HG02588 (cell line): ENCODE measurements at regions not wholly inside any gene's neighbourhood (a gene's known extent, or its start where the extent isn't known, plus 50 kb on each side); places are given as distances from the start of the nearest gene placed in this dataset.
A peak's percentile ranks its signal among the peaks of the same experiment; 100 is the strongest.

Experiments
- ATAC-seq: cut with Tn5 transposase; IDR thresholded peaks from one replicate; pipeline ENCODE4 v1.9.1; 2021; ENCODE audit warnings: mild to moderate bottlenecking, moderate library complexity; ENCODE audit not compliant: unreplicated experiment

DNA sequence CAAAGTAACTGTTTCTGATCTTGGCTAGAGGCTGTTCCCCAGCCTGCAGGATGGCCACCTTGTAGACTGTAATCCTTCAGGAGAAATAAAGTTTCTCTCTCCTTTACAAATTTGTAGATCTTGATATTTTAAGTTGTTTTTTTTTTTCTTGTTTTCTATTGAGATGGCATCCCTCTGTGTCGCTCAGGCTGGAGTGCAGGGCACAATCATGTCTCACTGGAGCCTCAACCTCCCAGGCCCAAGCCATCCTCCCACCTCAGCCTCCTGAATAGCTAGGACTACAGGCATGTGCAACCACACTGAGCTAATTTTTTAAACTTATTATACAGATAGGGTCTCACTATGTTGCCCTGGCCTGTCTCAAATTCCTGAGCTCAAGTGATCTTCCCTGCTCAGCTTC lies 389.8 kb upstream of the LRRC4C start:
- ATAC-seq = no peak

DNA sequence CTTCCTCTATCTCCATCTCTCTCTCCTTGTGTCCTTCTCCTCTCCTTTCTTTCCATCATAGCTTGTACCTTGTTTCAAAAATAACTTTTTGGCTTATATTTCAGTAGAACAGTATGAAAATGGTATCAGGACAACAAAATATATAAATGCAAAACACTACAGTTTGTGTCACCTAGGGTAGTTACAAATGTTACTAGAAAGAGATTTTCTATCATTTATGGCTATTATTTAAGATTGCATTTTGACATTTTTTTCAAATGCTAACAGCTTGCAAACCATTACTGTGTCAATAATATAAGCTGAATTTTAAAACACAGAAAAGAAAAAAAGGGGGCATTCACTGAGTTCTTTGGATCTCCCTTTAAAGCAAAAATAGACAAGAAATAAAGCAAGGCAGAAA lies 392.3 kb upstream of the LRRC4C start:
- ATAC-seq = no peak

DNA sequence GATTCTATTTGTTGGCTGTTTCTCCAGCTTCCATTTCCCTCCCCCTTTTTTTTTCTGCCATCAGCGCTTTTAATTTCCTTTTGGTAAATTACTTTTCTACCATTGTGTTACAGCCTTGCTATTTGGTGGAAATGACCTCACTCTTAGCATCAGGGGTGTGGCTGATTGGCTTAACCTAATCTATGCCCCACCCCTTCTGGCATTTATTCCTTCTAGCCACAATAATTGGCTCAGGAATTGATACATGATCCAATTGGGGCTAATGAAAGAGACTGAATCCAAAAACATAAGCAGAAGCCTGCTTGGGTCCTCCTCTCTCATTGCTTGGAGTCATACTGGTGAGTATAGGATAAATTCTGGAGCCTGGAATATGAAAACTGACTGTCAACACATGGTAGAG lies 402.4 kb upstream of the LRRC4C start:
- ATAC-seq = no peak

DNA sequence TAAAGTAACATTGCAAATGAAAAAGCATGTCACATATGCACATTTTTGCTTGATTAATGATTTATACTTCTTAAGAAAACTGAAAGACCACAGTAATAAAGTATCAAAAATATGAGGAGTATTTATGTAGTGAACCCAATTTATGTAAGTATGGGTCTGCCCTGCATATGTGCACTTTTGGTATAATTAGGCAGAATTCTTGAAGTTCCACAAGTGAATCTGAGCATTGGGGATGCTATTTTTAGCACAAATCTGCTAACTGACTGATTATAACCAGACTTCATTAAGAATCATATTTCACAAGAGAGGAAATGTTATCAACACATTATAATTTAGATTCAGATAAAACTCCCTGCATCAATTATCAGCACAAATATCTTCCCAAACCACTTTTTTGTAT lies 407.1 kb upstream of the LRRC4C start:
- ATAC-seq = no peak

DNA sequence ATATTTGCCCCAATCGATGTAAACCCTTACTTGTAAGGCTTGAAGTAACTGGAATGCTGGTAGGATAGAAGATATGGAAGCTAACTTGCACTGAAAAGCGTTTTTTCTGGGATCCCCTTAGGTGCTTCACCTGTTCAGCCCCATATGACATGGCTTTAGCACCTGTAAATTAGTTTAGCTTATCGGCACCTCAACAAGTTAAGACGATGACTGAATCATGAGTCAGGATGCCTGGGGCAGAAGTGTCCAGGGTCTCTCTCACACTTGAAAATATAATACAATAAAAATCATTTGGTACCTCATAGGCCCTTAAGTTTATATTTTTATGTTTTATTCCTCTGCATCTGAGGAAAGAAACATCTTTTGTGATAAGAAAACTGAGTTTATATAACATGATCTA lies 409.2 kb upstream of the LRRC4C start:
- ATAC-seq = no peak

DNA sequence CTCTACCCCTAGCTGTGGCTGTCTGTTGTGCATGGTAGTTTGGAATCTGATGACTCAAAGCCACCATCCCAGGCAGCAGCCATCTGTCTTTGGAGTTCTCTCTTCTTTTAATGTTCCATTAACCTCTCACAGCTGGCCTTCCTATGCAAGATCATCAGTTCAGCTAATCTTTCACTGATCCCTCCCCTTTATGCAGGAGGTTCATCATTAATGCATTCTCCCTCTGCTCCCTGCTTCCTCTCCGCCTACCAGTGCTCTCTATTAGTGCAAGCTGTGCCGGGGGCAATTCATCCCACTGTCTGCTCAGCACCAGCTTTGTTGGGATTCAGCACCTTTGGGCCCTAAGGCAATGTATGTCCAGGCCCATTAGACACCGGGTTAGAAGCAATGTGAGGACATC lies 413.0 kb upstream of the LRRC4C start:
- no peak for ATAC-seq

DNA sequence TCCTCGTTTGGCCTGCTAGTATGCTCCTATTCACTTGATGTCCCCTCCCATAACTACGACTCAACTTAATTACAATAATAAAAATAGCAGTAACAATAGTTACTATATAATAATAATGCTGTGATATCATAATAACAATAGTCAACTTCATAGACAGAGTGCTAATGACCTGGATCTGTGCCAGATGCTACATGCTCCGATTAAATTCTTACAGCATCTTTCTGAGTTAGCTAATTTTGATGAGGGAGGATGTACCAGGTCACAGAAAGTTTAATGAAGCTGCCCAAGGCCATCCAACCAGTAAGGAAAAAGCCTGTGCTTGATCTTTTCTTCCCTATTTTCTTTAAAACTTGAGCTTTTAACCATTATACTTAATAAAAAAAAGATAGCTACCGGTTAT lies 413.4 kb upstream of the LRRC4C start:
- no peak for ATAC-seq

DNA sequence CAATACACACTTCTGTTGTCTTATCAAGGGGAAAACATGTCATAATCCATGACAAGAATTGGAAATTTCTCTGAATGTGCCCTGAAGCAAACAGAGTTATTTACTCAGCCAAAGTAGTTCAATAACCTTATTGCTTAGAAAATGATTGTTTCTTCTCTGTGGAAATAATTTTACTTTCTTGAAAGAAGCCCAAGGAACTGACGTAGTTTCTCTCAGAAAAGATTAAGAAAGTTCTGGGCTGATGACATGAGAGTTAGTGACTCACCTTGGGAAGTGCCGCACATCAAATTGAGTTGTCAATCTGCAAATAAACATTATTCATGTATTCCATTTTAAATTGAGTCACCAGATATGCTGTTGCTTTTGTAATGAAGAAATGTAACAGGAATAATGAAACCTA lies 418.6 kb upstream of the LRRC4C start:
- ATAC-seq = no peak

DNA sequence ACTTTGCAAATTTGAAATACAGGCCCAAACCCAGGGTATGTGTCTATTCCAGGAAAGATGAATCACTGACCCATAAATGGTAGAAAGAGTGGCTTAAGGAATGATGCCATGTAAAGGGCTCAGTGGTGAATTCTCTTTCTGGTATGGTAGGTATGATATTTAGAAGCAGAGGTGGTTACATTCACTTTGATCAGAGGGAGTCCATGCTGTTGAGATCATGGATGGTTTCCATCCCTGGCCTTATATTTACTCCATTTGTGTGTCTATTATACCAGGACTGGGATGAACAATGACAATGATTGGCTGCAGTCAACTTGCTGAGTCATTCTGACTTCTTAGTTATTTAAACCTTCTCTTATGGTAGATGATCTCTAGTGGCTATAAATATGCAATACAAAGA lies 419.8 kb upstream of the LRRC4C start:
- no peak for ATAC-seq

DNA sequence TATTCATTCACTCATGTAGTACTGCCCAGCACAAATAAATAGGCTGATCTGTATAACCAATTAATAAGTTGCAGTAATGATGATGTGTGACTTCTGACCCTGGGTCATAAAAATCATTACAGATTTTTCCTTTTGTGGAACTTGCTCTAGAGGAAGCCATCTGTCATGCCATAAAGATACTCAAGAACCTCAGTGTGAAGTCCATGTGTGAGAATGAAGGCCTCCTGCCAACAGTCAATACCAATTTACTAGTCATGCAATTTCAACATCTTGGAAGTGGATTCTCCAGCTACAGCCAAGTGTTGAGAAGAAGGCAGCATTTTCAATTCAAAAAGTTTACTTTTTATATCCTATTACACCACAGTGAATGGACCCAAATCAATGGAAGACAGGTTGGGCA lies 435.6 kb upstream of the LRRC4C start:
- ATAC-seq = no peak

DNA sequence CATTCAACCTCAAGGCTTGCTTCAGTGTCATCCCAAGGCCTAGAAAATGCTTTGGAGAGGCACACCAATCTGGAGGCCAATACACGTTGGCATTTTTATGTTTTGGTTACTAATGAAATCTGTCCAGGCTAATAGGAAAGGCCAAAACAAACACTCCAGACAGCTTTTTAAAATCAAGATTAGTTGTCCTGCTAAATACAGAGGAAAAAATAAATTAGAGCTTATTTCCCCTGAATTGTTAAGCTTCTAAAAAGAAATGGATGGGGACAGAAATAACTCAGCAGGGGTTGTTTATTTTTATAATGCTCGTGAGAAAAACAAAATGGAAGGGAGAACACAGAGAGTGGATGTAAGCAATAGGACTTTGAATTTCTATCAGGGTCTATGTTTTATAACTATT lies 438.5 kb upstream of the LRRC4C start:
- no peak for ATAC-seq

DNA sequence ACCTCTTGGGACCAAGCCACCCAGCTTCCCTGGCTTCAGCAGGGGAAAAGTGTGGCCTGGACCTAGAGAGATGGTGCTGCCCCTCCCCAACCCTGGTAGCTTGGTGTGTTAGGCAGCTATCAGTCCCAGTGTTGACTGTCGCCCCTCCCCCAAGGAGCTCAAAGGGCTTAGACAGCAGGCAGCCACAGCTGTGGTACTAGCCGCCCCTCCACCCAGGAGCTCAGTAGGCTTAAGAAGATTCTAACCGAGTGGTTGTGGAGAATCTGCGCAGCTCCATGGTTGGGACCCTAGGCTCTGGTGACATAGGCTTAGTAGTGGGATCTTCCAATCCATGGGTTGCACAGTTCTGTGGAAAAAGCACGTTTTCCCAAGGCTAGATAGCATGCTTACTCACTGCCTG lies 458.4 kb upstream of the LRRC4C start:
- no peak for ATAC-seq

DNA sequence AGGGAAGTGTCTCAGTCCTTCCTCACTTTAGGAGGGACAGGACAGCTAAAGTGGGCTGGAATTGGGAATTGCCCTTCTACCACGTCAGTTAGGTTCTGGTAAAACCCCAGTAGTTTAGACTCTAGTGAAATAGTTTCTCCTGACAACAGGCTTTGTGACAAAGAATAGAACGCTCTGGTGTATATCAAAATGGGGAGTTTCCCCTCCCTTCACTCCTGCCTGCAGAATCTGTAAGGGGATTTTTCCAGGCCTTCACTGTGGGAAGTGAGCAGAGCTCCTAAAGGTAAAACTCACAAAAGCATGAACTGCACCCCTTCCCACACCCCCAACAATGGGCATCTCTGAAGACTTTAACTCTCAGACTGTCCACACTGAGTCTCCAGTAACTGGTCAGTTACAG lies 460.9 kb upstream of the LRRC4C start:
- ATAC-seq = no peak

DNA sequence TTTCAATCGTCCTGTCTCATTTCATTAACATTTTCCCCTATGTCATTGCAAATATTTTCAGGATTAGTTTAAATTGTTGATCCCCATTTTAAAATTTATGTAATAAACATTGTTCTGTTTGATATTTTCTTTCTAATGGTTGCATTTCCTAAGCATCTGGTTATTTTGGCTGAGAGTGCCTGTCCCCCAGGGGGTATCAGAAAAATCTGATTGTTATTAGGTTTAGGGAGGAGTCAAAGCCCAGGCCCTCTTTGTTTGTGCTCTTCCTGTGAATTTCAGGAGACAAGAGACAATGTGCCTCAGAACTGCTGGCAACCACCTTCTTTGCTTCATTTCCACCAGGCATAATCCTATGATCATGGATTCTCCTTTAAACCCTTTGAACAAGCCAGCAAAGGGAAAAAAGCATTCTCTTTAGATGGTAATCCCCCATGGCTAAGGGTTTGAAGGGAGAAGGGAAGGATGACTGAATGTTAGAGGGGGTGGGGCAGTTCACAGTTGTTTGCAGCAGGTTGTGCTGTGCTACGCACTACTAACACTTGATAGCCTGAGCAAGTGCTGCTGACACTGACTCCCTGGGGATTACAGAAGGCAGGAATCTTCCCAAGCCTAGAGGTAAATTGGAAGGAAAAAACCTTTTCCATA lies 462.4 kb upstream of the LRRC4C start:
- no peak for ATAC-seq

DNA sequence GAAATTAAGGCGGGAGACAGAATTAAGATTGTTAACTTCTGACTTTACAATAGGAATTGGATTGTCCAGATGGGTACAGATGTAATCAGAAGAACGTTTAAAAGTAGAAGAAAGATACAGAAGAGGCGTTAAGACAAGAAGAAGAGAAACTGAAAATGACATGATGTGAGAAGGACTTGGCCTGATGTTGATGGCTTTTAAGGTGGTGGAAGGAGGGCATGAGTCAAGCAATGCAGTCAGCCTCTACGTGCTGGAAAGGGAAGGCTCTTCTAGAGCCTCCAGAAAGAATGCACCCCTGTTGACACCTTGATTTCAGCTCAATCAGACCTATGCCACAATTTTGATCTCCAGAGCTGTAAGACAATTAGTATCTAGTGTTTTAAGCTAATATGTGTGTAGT lies 466.9 kb upstream of the LRRC4C start:
- no peak for ATAC-seq

DNA sequence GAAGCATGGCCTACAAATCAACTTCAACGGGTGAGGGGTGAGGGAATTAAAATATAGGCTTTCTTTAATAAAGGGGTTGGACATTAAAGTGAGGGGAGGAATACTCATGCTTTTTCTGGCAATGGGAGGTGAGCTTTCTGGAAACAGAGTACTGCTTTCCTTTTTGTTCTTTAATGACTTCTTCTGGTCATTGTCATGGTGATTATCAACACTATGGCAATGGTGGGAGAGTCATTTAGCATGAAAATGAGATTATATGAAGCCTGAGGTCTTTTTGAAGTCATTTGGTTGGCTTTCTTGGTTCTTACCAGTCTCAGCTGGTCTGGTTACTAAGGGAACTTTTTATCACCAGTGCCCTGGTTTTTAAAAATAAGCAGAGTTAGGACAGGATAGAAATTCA lies 475.8 kb upstream of the LRRC4C start:
- ATAC-seq = no peak

DNA sequence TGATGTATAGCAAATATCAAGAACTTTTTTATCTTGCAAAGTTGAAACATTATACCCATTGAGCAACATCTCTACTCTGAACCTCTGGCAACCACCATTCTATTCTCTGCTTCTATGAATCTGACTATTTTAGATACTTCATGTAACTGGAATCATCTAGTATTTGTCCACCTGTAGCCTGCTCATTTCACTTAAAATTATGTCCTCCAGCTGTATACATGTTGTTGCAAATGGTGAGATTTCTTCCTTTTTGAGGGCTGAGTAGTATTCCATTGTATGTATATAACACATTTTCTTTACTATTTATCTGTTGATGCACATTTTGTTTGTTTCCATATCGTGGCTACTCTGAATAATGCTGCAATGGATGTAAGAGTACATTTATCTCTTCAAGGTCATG lies 476.3 kb upstream of the LRRC4C start:
- ATAC-seq = no peak

DNA sequence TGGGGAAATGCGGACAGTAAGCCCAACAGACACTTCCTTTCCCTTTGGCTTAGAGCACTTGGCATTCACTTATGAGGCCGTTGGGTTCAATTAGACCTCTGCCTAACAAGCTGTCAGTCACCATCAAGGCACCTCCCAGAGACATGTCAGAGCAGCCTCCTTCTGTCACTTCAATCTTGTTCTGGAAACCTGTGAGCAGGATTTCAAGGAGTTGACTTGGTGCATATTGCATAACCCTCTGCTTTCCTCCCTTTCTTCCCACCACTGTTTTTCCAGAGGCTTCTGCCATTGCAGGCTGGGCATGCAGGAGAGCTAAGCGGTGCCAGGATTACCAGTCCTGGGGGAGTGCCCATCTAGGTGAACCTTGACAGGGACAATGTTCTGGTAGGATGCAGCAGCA lies 484.2 kb upstream of the LRRC4C start:
- no peak for ATAC-seq

DNA sequence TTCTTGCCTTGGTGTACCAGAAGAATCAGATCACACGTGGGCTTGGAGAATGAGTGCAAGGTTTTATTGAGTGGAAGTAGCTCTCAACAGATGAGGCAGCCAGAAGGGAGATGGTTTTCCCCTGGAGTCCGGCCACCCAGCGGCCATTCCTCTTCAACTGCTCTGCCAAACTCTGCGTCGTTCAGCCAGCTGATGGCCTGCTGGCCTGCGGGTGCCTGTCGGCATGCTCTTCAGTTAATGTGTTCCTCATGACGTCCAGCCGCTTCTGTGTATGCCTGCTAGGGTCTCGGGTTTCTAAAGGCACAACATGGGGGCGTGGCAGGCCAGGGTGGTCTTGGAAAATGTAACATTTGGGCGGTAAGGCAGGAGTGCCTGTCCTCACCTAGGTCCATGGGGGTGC lies 487.9 kb upstream of the LRRC4C start:
- no peak for ATAC-seq

DNA sequence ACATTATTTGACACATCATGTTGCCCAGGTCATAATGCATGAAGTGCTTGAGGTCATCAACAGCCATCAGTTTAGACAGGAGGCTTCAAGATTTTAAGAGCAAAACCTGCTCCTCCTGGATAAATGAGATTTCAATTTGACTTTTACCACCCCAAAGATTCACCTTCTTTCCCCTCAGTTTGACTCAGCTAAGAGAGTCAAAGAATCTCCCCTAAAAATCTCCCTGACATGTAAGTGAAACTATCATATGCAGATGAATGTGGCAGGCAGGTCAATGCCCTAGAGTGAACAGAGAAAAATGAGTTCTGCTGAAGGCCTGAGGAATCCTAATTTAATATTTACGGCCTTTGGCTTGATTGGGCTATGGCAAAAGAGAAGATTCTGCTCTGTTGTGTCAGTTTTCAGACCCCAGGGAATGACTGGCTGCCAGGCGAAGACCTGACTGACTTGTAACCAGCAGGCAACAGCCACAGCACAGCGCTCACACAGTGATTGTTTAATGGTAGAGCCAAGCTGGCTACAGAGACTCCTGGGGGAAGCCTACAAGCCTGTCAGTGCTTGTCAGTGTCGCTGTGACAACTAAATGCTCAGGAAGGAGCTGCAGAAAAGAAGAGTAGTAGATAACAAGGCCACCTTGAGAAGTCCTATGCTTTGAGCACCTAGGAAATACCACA lies 491.2 kb upstream of the LRRC4C start:
- peak; percentile 76 for ATAC-seq

DNA sequence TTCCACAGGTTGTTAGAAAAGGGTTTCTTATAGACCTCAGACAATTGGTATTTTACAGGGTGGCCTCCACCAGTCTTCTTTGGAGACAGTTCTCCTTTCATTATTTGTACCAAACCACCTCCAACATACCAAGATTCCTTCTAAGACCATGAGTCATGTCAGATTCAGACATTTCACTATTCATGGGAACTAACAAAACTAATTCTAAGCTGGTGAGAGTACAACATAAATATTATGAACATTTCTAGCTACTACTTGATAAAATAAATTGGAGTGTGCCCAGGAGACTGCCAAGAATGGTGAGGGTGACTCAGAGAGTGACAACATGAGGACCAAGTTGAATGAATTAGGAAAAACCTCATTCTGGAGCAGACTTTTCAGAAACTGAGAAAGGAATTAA lies 494.6 kb upstream of the LRRC4C start:
- ATAC-seq = no peak

DNA sequence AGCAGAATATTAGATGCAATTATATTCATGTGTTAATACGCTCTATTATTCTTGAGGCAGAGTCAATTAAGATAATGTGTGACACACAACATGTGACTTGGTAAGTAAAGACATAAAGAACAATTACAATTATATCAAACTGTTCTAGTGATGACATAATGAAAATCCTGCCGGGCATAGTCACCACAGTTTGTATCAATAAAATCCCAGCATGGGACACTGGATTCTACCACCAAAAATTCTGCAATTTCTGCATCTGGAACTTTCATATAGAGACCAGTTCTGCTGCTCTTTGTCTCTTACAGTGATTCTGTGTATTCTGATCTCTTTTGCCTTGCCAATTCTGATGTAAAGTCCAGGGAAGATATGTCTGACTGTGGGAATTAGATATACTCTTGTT lies 495.6 kb upstream of the LRRC4C start:
- no peak for ATAC-seq
